HepG2 (cell line): ENCODE measurements at regions not wholly inside any gene's neighbourhood (a gene's known extent, or its start where the extent isn't known, plus 50 kb on each side); places are given as distances from the start of the nearest gene placed in this dataset.
"Not testable (repeated sequence)": the region's sequence is repeated elsewhere in the genome, so short reads cannot be mapped to it uniquely, and the experiment has no call there.

Experiments
- ATAC-seq: fragments of 200-7000 bp; cut with Tn5 transposase; 3 replicates; pipeline ENCODE4 v1.9.1; 2020; ENCODE audit warnings: mild to moderate bottlenecking, moderate library complexity
- BruUV-seq: library from RNA; stranded (reverse); fragments of 400-500 nt; replicated peaks from 2 replicates; lab custom pipeline; 2021; lab: Mats Ljungman, UMichigan
- CTCF ChIA-PET: fragments of 300-600 bp; formaldehyde crosslinking; extraction: SDS; loops from one replicate; lab custom pipeline; 2021; ENCODE audit warnings: low total read pairs, inconsistent platforms, low intra/inter-chr PET ratio; lab: Yijun Ruan, JAX
- POLR2A ChIA-PET: fragments of 350-600 bp; sonication (Branson Sonifier 250); formaldehyde crosslinking; loops from one replicate; lab custom pipeline; 2020; ENCODE audit warnings: antibody characterized with exemption, inconsistent platforms; lab: Yijun Ruan, JAX
- DNase-seq: peaks from one replicate; pipeline ENCODE4 v3.0.0-alpha.2; 2015; ENCODE audit warnings: low spot score
- FAIRE-seq: peaks from 3 replicates; lab custom pipeline; 2011; peaks lifted over from hg19 to GRCh38; lab: Jason Lieb, UNC
- H2AFZ ChIP-seq: one replicate; pipeline ENCODE4 v1.6.1; 2011; ENCODE audit warnings: low read length, inconsistent platforms
- H3K27ac ChIP-seq: fragments of 300-600 bp; 3 replicates; pipeline ENCODE4 v1.8.0; 2011; ENCODE audit warnings: mixed run types, mild to moderate bottlenecking, mixed read lengths, low read length, inconsistent platforms; ENCODE audit not compliant: insufficient read depth; ENCODE audit errors: extremely low read length
- H3K27me3 ChIP-seq, 2 experiments: fragments of 200-600 bp in 1 of 2; 2 replicates in 1 of 2; 3 replicates in 1 of 2; pipeline versions ENCODE4 v1.6.0 to v1.8.0; 2011; ENCODE audit warnings: low read length in 2 of 2, mild to moderate bottlenecking in 2 of 2, moderate library complexity in 2 of 2, inconsistent platforms in 1 of 2; ENCODE audit not compliant: insufficient read depth in 2 of 2, control insufficient read depth in 1 of 2
- H3K36me3 ChIP-seq, 2 experiments: fragments of 200-600 bp in 1 of 2; replicated peaks in 1 of 2; 2 replicates in 1 of 2; 3 replicates in 1 of 2; pipeline versions ENCODE4 v1.5.1 to v1.8.0; 2011; ENCODE audit warnings: low read length in 2 of 2, inconsistent platforms in 1 of 2; ENCODE audit not compliant: insufficient read depth in 2 of 2, control insufficient read depth in 1 of 2
- H3K4me1 ChIP-seq: 2 replicates; pipeline ENCODE4 v1.5.1; 2012; ENCODE audit warnings: low read length, inconsistent platforms; ENCODE audit not compliant: insufficient read depth
- H3K4me2 ChIP-seq: 2 replicates; pipeline ENCODE4 v1.6.0; 2011; ENCODE audit warnings: low read depth, low read length, inconsistent platforms
- H3K4me3 ChIP-seq, 3 experiments: fragments of 200-600 bp in 1 of 3; sonication (generic), shearing (Covaris generic) in 1 of 3; replicated peaks in 1 of 3; 2 replicates each; pipeline ENCODE4 v1.5.1; 2011 to 2016; ENCODE audit warnings: low read length in 3 of 3, inconsistent platforms in 2 of 3, low read depth in 2 of 3, mild to moderate bottlenecking in 2 of 3, control low read depth in 1 of 3, mixed read lengths in 1 of 3; ENCODE audit not compliant: insufficient read depth in 1 of 3
- H3K79me2 ChIP-seq: one replicate; pipeline ENCODE4 v1.6.1; 2011; ENCODE audit warnings: low read length, inconsistent platforms; ENCODE audit not compliant: insufficient read depth
- H3K9ac ChIP-seq: 2 replicates; pipeline ENCODE4 v1.6.0; 2011; ENCODE audit warnings: mild to moderate bottlenecking, low read depth, low read length, inconsistent platforms; ENCODE audit not compliant: insufficient read depth
- H3K9me3 ChIP-seq: 2 replicates; pipeline ENCODE4 v1.5.1; 2012; ENCODE audit warnings: mild to moderate bottlenecking, low read length
- H4K20me1 ChIP-seq: 2 replicates; pipeline ENCODE4 v1.6.0; 2011; ENCODE audit warnings: inconsistent platforms, mild to moderate bottlenecking, low read length, moderate library complexity; ENCODE audit not compliant: insufficient read depth
- WGBS: methylation state at CpG from one replicate; pipeline ENCODE4 v1.1.6; 2017; ENCODE audit warnings: low lambda C conversion rate; 5-methylcytosine and 5-hydroxymethylcytosine counted together
- in situ Hi-C: cut with HindIII; loops from 2 replicates; pipeline ENCODE4 v1.10.0; 2017; ENCODE audit warnings: low pct_unique_long_range_greater_than_20kb; ENCODE audit not compliant: extremely low pct_ligation_motif_present
- intact Hi-C: fragments of 100-400 bp; cut with micrococcal nuclease; formaldehyde crosslinking; loops from one replicate; pipeline ENCODE4 v1.10.0; 2022; ENCODE audit not compliant: unreplicated experiment

- H3K79me2 ChIP-seq, FAIRE-seq, H3K4me2 ChIP-seq, H3K9me3 ChIP-seq, H3K27ac ChIP-seq, H2AFZ ChIP-seq, ATAC-seq, H3K27me3 ChIP-seq, in situ Hi-C loops, H3K9ac ChIP-seq, DNase-seq, CTCF ChIA-PET, H3K4me3 ChIP-seq, POLR2A ChIA-PET, BruUV-seq, H3K36me3 ChIP-seq, intact Hi-C loops, H4K20me1 ChIP-seq, H3K4me1 ChIP-seq: not testable (repeated sequence)
These were observed 81.0 kb upstream of the ZNF658 start for GRCh38 chr9:66819510-66819909.

- H3K9me3 ChIP-seq, H3K4me3 ChIP-seq, H3K27ac ChIP-seq, in situ Hi-C loops, H3K79me2 ChIP-seq, POLR2A ChIA-PET, H3K27me3 ChIP-seq, intact Hi-C loops, FAIRE-seq, H3K4me1 ChIP-seq, H3K9ac ChIP-seq, H4K20me1 ChIP-seq, CTCF ChIA-PET, H2AFZ ChIP-seq, H3K36me3 ChIP-seq, BruUV-seq, ATAC-seq, H3K4me2 ChIP-seq, DNase-seq: not testable (repeated sequence)
- WGBS = 4% methylated on average over 3 of the region's 5 CpGs
These were observed 80.4 kb upstream of the ZNF658 start for GRCh38 chr9:66820014-66820660.

- H3K27me3 ChIP-seq, H3K9ac ChIP-seq, H3K36me3 ChIP-seq, ATAC-seq, intact Hi-C loops, H3K4me3 ChIP-seq, FAIRE-seq, H4K20me1 ChIP-seq, H3K4me2 ChIP-seq, in situ Hi-C loops, DNase-seq, H2AFZ ChIP-seq, H3K79me2 ChIP-seq, POLR2A ChIA-PET, H3K4me1 ChIP-seq, H3K27ac ChIP-seq, H3K9me3 ChIP-seq, CTCF ChIA-PET, BruUV-seq: not testable (repeated sequence)
- 12% methylated on average over 6 of the region's 6 CpGs for WGBS
These were observed 76.4 kb upstream of the ZNF658 start for GRCh38 chr9:66824169-66824568.

- H3K9ac ChIP-seq, ATAC-seq, H3K79me2 ChIP-seq, H4K20me1 ChIP-seq, H3K36me3 ChIP-seq, in situ Hi-C loops, H3K4me3 ChIP-seq, FAIRE-seq, BruUV-seq, H3K27me3 ChIP-seq, H3K4me1 ChIP-seq, H3K27ac ChIP-seq, H3K9me3 ChIP-seq, H3K4me2 ChIP-seq, POLR2A ChIA-PET, H2AFZ ChIP-seq, intact Hi-C loops, DNase-seq, CTCF ChIA-PET: not testable (repeated sequence)
- 50% methylated on average over 8 of the region's 13 CpGs for WGBS
These were observed 70.7 kb upstream of the ZNF658 start for GRCh38 chr9:66829853-66830252.
